ENCODE measurements at regions not wholly inside any gene's neighbourhood (a gene's known extent, or its start where the extent isn't known, plus 50 kb on each side); places are given as distances from the start of the nearest gene placed in this dataset.

GRCh38 chr10:9863559-9864121, 1154.0 kb upstream of the CELF2 start:
- TF ChIP-seq CTCF (IDR thresholded peaks at IDR 0.05) = no peak
- TF ChIP-seq POLR2A (IDR thresholded peaks at IDR 0.05) = no peak

Measured in thyroid gland (tissue), 4 donors.